ENCODE measurements at regions not wholly inside any gene's neighbourhood (a gene's known extent, or its start where the extent isn't known, plus 50 kb on each side); places are given as distances from the start of the nearest gene placed in this dataset.

DNA sequence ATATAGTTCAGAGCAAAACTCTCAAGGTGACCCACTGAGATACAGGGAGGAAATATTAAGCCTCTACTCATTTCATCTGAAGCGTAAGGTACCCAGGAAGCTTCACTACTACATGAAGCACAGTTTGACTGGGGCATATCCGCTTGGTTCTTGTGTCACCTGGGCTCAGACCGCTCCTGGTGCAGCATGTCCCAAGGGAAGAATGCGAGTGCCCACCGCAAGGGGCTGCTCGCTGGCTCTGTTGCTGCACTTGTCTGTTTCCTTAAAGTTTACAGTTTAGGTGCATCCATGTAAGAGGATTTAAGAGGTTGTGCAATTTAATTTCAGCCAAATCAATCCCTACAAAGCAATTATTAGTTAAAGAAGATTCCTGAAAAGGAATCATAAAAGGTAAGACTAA, 507.8 kb downstream of the FBXO15 start:
- DNase-seq (ENCODE audit: low read depth) = no peak

DNA sequence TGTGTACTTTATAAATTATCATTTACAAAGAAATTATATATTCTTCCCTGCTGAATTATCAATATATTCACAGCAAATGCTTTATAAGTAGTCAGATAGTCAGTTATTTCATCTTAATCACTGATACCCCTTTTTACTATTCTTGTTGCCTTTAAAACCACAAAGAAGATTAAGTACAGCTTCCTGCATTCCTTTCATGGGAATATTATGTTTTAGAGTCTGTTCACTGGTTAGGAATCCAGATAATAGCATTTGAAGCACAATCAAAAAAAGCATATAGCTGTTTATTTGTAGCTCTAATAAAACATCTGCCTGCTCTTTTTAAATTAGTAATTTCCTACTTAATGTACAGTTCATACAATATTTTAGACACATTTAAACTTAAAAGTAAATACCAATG, 508.9 kb downstream of the FBXO15 start:
- no peak for DNase-seq (ENCODE audit: low read depth)

DNA sequence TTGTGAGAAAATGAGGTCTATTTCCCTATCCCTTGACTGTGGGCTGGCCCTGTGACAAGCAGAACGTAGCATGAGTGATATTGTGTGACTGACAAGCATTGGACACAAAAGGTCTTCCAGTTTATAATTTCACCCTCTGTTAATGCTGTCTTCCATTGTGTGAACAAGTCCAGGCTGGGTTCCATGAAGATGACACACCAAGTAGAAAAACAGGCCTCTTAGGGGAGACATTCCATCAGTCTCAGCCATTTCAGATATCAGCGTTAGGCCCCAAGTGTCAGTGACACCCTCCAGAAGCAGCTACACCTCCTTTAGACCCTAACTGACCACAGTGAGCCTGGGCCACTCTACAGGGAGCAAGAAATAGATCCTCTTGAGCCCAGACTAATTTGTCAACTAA, 511.3 kb downstream of the FBXO15 start:
- no peak for DNase-seq (ENCODE audit: low read depth)

DNA sequence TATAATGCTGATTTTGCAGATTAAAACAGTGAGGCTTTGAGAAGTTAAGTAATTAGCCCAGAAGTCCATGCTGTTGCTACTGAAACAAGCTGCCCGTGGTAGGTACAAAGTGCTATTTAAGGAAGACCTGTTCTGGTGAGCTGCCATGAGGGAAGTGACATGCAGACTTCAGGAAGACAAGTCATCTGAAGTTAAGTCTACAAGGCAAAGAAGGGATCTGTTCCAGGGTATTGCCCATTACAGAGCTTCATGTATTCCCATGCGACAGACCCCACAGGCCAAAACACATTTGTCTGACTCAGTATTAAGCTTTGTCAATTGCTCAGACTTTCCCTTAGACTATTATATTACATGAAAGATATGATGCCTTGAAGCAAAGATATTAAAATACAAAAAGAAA, 520.8 kb downstream of the FBXO15 start:
- no peak for DNase-seq (ENCODE audit: low read depth)

DNA sequence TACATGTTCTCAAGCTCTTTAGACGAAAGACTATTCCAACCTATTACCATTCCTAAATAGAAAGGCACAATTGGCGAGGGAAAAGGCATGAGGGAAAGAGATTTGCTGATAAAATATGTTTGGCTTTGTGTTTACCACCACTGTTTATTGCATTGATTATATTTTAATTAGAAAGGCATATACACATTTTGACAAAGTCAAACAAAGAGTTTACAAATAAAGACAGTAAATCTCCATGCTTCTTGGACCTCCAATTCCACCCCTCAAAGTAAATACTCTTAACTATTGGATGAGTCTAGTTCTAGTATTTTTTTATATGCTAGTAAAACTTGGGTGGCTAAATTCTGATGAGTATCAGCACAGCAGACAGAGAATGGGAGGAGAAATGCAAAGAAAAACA, 521.4 kb downstream of the FBXO15 start:
- DNase-seq (ENCODE audit: low read depth) = no peak

DNA sequence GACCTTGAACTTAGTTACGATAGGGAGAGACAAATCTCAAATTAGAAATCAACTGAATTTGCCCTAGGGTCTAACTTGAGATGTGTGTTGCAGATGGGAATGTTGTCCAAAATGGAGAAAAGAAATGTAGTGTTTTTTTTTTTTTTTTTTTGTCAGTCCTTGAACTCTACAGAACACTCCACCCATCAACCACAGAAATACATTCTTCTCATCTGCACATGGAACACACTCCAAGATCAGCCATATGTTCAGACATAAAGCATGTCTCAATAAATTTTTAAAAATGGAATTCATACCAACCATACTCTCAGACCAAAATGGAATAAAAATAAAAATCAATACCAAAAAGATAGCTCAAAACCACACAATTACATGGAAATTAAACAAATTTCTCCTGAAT, 526.5 kb downstream of the FBXO15 start:
- DNase-seq (ENCODE audit: low read depth) = no peak

DNA sequence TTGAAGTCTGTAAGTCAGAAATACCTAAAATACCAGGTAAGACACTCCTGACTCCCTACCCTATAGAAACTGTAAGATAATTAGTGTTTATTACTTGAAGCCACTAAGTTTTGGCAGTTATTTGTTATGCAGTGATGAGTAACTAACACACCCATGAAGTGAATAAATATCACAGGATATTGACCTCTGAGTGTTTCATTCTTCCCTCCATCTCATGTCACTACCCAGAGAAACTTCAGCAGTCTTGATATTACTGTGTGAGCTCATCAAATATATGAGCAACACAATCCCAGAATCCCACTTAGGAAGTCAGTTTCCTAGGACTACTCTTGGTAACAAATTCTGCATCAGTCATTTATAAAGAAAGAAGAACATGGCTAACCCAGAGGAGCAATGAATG, 529.7 kb downstream of the FBXO15 start:
- no peak for DNase-seq (ENCODE audit: low read depth)

DNA sequence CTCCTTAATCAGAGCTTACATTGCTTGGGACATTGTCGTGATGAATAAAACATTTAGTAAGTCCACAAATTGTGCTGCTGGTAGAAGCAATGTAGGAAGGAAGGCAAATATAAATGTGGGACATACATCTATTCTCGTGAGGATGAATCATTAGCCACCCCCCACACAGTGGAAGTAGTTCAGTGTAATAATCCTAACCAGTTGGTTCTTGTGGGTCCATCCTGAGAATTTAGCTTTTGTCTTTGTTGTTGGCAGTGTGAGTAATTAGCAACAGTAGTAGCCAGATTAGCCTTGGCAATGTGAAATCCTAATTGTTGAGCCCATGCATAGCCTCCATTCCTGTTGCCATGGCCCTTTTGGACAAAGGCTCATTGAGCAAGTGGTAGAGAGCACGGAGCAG, 532.1 kb downstream of the FBXO15 start:
- DNase-seq (ENCODE audit: low read depth) = no peak

DNA sequence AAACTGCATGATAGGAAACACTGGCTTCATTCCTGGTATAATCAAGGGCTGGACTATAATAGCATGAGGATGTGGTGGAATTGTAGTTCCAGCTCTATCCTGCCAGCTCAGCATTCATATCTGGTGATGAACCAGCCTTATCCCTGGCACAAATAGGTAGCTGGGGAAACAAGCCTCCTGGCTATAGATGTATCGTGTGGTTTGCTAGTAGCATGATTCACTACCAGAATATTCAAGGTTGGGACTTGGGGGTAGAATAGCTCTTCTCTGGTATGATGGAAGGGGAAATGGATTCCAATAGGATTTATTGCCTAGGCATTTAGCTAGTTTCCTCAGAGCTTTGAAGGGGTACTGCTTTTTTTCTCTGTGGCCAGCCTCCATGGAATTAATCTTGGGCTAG, 532.8 kb downstream of the FBXO15 start:
- DNase-seq (ENCODE audit: low read depth) = no peak

DNA sequence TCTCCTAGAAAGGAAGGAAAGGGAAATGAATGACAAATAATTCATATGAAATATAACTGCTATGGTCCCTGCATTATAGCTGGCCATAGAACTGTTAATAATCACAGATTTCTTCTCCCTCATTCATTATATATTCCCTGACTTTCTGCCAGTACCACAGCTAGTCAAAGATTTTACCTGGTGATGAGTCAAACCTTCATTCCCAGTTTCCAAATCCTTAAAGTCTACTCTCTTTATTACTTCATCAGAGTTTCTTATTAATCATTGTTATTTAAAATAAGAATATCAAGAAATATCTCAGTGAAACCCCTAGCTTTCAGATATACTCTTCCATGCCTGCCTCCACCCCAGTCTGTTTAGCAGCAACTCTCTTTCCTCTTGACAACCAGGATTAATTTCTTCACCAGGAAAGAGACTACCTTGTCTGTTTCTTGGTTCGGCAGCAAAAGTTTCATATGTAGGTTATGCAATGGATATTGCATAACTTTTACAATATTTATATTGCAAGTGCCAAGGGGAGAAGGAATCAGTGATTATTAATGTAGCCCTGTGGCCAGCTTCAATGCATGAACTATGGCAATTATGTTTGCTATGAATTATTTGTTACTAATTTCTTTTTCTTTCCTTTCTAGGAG, 533.8 kb downstream of the FBXO15 start:
- no peak for DNase-seq (ENCODE audit: low read depth)

DNA sequence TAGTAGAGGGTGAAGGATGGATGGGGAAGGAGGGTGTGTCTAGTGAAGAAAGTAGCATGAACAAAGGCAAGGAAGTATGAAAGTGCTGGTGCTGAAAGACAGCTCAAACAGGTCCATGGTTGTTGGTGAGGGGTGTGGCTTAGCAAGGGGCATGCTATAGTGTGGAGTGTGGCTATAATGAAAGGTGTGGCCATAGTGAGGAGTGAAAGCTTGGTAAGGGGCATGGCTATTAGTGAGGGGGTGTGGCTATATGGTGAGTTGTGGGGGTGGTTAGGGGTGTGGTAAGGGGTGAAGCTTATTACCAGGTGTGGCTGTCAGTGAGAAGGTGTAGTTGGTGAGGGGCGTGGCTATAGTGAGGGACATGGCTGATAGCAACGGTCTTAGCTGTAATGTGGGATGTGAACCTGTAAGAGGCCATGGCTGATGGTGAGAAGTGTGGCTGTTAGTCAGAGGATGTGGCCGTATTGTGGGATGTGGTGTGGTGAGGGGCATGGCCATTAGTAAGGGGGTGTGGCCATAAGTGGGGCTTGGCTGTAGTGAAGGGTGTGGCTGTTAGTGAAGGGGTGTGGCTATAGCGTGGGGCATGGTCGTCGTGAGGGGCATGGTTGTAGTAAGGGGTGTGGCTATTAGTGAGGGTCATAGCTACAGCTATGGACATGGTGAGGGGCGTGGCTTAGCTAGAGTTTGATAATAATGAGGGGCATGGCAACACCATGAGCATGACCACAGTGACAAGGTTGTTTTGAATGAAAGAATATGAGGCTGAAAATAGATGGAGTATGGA, 549.6 kb downstream of the FBXO15 start:
- no peak for DNase-seq (ENCODE audit: low read depth)

DNA sequence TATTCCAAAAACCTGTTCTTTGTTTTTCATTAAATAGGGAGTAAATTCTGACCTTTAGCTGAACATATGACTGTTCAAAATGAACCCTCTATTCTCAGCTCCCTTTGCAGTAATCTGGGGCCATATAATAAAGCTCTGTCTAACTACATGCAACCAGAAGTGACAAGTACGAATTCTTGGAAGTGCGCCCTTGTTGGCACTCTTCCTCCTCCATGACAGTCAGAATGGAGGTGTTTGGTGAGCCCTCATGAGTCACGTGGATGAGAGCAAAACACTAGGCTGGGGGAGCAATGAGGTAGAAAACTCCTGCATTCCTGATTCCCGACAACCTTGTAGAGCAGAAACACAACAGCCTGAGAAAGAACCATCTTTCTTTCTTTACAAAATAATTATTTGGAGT, 552.9 kb downstream of the FBXO15 start:
- DNase-seq (ENCODE audit: low read depth) = no peak

DNA sequence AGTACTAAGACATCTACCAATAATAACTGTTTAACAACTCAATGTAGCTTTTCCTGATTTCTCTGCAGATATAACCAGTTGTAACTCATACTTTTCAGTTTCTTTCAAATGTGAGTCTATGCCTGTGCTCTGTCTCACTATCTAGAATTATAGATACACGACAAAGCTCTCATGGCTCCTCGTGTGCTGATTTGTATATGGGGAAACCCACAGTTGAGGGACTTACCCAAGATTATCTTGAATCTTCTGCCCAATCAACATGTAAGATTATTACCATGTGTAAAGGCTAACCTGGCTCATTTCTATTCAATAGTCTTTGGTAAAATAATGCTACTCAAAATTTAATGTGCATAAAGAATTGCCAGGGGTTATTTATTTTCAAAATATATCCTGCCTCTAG, 554.4 kb downstream of the FBXO15 start:
- DNase-seq (ENCODE audit: low read depth) = no peak

DNA sequence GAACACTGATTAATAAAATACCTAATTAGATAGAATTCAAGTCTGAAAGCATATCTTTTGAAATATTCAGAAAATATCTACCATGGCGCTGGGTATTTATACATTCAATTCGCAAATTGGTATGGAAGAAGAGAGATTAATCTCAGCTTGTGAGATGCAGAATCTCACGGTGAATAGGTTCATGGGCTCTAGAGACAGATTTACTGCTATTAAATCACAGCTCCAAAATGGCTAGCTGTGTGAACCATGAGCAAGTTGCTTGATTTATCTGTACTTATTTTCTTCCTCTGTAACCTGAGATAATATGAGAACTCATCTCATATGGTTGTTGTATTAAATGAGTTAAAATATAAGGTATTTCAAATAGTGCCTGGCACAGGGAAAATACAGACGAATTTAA, 556.7 kb downstream of the FBXO15 start:
- DNase-seq (ENCODE audit: low read depth) = no peak

DNA sequence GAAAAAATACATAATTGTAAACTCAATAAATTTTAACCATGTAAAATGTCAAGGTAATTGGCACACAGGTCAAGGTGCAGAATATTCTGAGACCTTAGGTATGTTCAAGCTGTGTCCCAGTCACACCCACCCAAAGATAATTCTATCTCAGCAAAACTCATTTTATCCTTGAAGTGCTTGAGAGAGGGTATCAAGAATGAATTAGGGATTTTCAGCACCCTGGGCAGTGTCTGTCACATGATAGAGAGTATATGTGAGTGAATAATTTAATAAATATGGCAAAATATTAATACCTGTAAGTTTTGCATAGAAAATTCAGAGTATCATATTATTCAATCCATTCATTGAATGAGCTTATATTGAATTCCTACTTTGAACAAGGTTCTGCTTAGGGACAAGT, 567.9 kb downstream of the FBXO15 start:
- DNase-seq (ENCODE audit: low read depth) = no peak

DNA sequence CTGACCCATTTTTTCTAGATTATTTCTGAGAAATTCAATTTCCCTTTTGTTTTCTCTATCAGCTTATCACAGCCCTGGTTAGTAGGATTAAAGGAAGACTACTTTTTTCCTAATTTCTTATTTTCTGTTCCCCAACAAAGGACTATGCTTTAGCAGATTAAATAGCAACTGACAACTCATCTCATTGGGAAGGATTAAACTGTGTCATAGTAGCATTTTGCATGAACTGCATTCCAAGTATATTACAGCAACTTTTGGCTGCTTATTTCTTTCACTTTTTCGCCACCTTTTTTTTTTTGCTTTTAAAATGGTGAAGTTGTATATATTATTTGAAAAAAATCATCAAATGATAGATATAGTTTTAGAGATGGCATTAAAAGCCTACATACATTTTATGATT, 570.3 kb downstream of the FBXO15 start:
- no peak for DNase-seq (ENCODE audit: low read depth)

DNA sequence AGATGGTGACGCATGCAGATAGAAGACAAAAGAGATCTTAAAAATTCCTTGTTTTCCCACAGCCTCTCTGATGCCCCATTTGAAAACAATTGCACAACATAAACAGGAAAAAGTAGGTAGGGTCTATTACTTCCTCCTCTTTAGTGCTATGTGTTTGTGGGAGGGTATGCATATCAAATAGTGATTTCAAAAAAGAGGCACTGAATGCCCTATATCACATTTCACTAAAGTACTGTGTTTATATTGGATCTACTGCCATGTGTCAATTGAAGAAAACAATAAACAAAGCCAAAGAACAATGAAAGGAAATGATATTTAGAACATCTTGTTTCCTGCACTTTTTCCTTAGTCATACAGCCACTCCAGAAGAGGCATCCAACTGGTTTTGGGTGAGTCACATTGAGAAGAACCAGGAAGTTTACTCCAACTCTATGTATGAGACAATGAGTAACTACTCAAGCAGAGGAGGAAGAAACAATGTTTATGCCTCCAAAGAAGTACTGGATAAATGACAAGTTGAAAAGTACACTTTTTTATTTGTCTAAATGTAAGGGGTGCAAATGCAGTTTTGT, 583.6 kb downstream of the FBXO15 start:
- no peak for DNase-seq (ENCODE audit: low read depth)

DNA sequence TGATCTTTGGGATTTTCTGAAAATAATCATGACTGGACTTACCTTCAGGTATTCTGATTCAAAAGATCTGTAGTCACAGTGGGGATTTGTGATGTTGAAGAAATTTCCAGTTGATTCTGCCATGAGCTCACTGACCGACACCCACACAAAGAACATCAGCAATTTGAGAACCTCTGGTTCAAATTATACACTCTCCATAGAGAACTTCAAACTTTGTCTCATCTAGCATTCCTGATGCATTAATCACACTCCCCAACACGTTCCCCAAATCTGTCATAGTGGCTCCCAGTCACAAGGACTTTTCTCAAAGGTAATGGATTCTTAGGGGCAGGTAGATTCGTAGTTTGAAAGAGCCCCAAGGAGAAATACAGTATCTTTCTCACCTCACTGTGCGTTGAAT, 584.3 kb downstream of the FBXO15 start:
- DNase-seq (ENCODE audit: low read depth) = no peak

DNA sequence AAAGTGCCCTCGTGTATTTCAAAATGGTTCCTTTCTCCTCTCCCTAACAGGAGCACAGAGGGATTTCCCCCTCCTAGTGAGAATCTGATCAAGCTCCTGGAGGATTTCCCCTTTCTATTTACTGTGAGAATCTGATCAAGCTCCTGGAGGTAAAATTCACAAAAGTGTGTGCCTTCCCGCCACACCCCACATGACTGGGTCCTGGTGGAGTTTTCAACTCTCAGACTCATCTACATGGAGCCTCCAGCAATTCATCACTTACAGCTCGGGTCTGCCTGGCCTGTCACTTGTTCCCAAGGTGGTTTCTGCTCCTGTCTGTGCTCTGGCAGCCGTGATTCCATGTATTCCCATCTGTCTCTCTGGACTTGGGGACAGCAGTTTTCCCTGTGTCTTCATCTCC, 590.7 kb downstream of the FBXO15 start:
- DNase-seq (ENCODE audit: low read depth) = no peak

DNA sequence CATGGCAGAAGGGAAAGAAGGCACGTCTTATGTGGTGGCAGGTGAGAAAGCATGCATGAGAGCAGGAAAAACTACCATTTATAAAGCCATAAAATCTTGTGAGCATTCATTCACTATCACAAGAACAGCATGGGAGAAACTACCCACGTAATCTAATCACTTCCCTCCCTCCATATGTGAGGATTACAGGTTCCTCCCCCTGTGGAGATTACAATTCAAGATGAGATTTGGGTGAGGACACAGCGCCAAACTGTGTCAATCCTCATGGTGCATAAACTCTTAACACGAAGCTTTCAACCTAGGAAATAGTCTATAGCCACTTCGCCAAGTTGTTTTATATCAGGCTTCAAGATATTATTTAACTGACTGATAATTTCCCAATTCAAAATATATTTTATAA, 595.5 kb downstream of the FBXO15 start:
- no peak for DNase-seq (ENCODE audit: low read depth)

DNA sequence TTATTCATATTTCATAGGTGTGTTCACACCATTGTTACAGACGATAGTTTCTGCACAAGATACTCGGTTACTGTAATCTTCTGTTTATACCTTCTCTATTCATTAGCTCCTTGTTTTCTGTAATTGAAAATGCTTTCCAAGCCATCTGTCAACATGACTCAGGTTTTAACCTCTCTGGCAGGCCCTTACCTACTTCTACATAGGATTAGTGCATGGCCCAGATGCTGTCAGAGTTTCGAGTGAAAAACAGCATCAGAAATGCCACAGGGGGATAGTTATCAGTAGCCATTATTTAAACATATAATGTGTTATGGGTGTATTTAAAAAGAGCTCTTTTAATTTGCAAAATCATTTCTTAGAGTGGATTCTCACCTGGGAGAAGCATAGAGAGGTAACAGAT, 596.4 kb downstream of the FBXO15 start:
- DNase-seq (ENCODE audit: low read depth) = no peak

DNA sequence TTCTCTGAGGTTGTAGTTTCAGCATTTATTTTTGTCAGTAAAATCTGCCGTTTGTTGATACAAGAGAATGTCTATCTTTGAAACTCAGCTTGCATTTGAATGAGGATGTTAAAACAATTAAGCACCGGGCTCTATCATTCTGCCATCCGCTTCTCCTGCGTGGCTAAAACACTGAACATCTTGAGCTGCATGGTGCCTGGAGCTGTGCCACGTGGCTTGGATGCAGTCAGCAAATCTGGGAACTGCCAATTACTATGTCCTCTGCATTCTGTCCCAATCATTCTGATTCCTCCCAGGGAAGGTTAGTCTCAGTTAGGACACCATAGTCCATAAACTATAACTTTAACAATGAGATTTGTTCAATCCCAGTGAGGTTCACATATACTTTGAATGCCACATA, 598.4 kb downstream of the FBXO15 start:
- no peak for DNase-seq (ENCODE audit: low read depth)

DNA sequence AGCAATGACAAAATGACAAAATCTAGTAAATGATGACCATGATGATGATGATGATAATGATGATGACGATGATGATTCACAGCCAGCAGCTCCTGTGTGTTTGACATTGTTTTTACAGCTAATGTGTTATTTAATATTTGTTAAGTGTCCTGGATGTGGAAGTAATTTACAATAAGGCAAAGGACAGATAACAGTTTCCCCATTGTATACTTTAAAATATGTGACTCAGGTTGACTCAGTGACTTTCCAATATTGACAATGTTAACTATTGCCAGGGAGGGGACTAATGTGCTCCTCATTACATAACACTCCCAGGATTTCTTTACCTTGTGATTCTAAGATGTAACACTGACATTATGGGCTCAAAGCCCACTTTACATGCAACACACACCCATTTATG, 602.2 kb downstream of the FBXO15 start:
- DNase-seq (ENCODE audit: low read depth) = no peak

DNA sequence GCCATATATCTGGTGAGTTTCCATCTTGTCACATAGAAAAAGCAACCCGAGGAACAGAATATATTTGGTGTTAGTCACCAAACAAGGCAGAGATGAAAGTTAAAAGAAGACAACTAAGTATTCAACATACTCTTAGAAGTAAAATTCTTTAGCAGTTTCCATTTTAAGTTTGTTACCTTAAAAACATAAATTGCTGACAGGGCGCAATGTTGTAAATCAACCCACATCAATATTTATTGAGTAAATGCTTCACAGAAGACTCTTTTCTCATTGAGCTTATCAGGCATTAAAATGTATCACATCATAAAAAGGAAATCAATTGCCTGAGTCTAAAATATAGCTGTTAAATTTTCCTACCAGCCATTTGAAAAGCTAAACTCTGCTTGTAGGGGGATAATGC, 603.0 kb downstream of the FBXO15 start:
- no peak for DNase-seq (ENCODE audit: low read depth)
